GM23338 (cell line): ENCODE measurements at regions not wholly inside any gene's neighbourhood (a gene's known extent, or its start where the extent isn't known, plus 50 kb on each side); places are given as distances from the start of the nearest gene placed in this dataset.

Source experiments
- CREB1 ChIP-seq: fragments of 250-450 bp; sonication (Bioruptor Pico); IDR thresholded peaks from 2 replicates; pipeline ENCODE4 v1.5.0; 2020; ENCODE audit warnings: low read depth, mild to moderate bottlenecking, moderate library complexity
- CTCF ChIP-seq, 2 experiments: fragments of 200-600 bp in 1 of 2; sonication (generic) in 1 of 2; conservative IDR thresholded peaks; 2 replicates each; pipeline versions ENCODE4 v1.5.1 to v1.6.1; 2016 to 2017; ENCODE audit warnings: antibody characterized with exemption in 2 of 2, low read depth in 2 of 2, mild to moderate bottlenecking in 2 of 2, moderate library complexity in 1 of 2
- EZH2 ChIP-seq: fragments of 200-600 bp; sonication (generic); IDR thresholded peaks from one replicate; pipeline ENCODE4 v1.8.0; 2017; ENCODE audit warnings: antibody characterized with exemption, mild to moderate bottlenecking, low read depth; ENCODE audit not compliant: unreplicated experiment
- EZH2phosphoT487 ChIP-seq: fragments of 200-600 bp; sonication (generic); IDR thresholded peaks from one replicate; pipeline ENCODE4 v1.8.1; 2018; ENCODE audit warnings: antibody characterized with exemption; ENCODE audit not compliant: unreplicated experiment
- JUNB ChIP-seq: IDR thresholded peaks from one replicate; pipeline ENCODE4 v1.6.1; 2016; ENCODE audit warnings: antibody characterized with exemption; ENCODE audit not compliant: unreplicated experiment
- NANOG ChIP-seq: IDR thresholded peaks from 2 replicates; pipeline ENCODE4 v1.6.1; 2016; ENCODE audit warnings: antibody characterized with exemption, borderline replicate concordance
- POLR2AphosphoS5 ChIP-seq: IDR thresholded peaks from 2 replicates; pipeline ENCODE4 v1.6.1; 2016; ENCODE audit warnings: antibody characterized with exemption, low read depth
- STAT1 ChIP-seq: IDR thresholded peaks from one replicate; pipeline ENCODE4 v1.6.1; 2016; ENCODE audit warnings: antibody characterized with exemption; ENCODE audit not compliant: unreplicated experiment
- ZNF114 ChIP-seq: fragments of 250-450 bp; sonication (Bioruptor Pico); IDR thresholded peaks from 2 replicates; pipeline ENCODE4 v1.5.0; 2020; ENCODE audit warnings: mild to moderate bottlenecking, moderate library complexity
- ZNF331 ChIP-seq: fragments of 250-450 bp; sonication (Bioruptor Pico); IDR thresholded peaks from 2 replicates; pipeline ENCODE4 v1.5.0; 2020; ENCODE audit warnings: low read depth, mild to moderate bottlenecking, moderate library complexity
- TF ChIP-seq, protein P1 (sequence below): IDR thresholded peaks from one replicate; pipeline ENCODE4 v1.6.1; 2018; ENCODE audit warnings: antibody characterized with exemption; ENCODE audit not compliant: unreplicated experiment
- TF ChIP-seq, protein P2 (sequence below): IDR thresholded peaks from 2 replicates; pipeline ENCODE4 v1.6.1; 2016; ENCODE audit warnings: antibody characterized with exemption

DNA sequence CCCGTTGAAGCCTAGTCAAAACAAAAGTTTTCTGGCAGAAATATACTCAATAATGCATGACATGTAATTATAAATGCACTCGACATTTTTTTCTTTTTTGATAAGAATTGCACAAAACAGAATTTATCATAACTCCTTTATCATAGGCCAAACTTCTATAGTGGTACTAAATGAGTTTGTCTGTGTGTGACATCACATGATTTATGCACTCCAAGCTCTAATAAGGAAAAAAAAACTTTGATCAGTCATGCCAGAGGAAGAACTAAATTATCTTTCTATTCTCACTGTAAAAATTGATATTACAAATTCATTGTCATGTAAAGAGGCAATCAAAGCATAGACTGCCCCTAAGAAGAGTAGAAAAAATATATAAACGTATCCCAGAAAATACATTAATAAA lies 112.4 kb upstream of the NOCT start:
- TF ChIP-seq CTCF (conservative IDR thresholded peaks at IDR 0.05; ENCODE audit: low read depth in 2 of 2) (no peak), EZH2phosphoT487 (no peak), EZH2 (no peak), POLR2AphosphoS5 (no peak), ZNF114 (CRISPR knock-in tag) (no peak), ZNF331 (CRISPR knock-in tag) (no peak), STAT1 (no peak), NANOG (no peak), JUNB (no peak), CREB1 (CRISPR knock-in tag) (no peak)
- TF ChIP-seq, protein P1, sequence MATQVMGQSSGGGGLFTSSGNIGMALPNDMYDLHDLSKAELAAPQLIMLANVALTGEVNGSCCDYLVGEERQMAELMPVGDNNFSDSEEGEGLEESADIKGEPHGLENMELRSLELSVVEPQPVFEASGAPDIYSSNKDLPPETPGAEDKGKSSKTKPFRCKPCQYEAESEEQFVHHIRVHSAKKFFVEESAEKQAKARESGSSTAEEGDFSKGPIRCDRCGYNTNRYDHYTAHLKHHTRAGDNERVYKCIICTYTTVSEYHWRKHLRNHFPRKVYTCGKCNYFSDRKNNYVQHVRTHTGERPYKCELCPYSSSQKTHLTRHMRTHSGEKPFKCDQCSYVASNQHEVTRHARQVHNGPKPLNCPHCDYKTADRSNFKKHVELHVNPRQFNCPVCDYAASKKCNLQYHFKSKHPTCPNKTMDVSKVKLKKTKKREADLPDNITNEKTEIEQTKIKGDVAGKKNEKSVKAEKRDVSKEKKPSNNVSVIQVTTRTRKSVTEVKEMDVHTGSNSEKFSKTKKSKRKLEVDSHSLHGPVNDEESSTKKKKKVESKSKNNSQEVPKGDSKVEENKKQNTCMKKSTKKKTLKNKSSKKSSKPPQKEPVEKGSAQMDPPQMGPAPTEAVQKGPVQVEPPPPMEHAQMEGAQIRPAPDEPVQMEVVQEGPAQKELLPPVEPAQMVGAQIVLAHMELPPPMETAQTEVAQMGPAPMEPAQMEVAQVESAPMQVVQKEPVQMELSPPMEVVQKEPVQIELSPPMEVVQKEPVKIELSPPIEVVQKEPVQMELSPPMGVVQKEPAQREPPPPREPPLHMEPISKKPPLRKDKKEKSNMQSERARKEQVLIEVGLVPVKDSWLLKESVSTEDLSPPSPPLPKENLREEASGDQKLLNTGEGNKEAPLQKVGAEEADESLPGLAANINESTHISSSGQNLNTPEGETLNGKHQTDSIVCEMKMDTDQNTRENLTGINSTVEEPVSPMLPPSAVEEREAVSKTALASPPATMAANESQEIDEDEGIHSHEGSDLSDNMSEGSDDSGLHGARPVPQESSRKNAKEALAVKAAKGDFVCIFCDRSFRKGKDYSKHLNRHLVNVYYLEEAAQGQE: no peak
- TF ChIP-seq, protein P2, sequence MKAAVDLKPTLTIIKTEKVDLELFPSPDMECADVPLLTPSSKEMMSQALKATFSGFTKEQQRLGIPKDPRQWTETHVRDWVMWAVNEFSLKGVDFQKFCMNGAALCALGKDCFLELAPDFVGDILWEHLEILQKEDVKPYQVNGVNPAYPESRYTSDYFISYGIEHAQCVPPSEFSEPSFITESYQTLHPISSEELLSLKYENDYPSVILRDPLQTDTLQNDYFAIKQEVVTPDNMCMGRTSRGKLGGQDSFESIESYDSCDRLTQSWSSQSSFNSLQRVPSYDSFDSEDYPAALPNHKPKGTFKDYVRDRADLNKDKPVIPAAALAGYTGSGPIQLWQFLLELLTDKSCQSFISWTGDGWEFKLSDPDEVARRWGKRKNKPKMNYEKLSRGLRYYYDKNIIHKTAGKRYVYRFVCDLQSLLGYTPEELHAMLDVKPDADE: no peak
